ENCODE measurements at regions not wholly inside any gene's neighbourhood (a gene's known extent, or its start where the extent isn't known, plus 50 kb on each side); places are given as distances from the start of the nearest gene placed in this dataset.

- in situ Hi-C loops (cut with MboI; ENCODE audit: low pct_unique_long_range_greater_than_20kb, low sequenced_read_pairs) = no loop called here
Measured at GRCh38 chr1:87497380-87498203, 168.9 kb downstream of the LMO4 start.

GRCh38 chr1:87501738-87502137 lies 173.1 kb downstream of the LMO4 start:
- no peak for DNase-seq
- in situ Hi-C loops (cut with MboI; ENCODE audit: low pct_unique_long_range_greater_than_20kb, low sequenced_read_pairs) = no loop called here

More at GRCh38 chr1:87497380-87498203, 168.9 kb downstream of the LMO4 start:
- no peak for DNase-seq

- DNase-seq = no peak
- in situ Hi-C loops (cut with MboI; ENCODE audit: low pct_unique_long_range_greater_than_20kb, low sequenced_read_pairs) = no loop called here
Measured at GRCh38 chr1:87505391-87505983, 176.8 kb downstream of the LMO4 start.

GRCh38 chr1:87506147-87506546 lies 177.5 kb downstream of the LMO4 start:
- no peak for DNase-seq
- in situ Hi-C loops (cut with MboI; ENCODE audit: low pct_unique_long_range_greater_than_20kb, low sequenced_read_pairs) = no loop called here

- in situ Hi-C loops (cut with MboI; ENCODE audit: low pct_unique_long_range_greater_than_20kb, low sequenced_read_pairs) = no loop called here
- no peak for DNase-seq
Measured at GRCh38 chr1:87508247-87508787, 179.6 kb downstream of the LMO4 start.

GRCh38 chr1:87510540-87510939 lies 181.9 kb downstream of the LMO4 start:
- in situ Hi-C loops (cut with MboI; ENCODE audit: low pct_unique_long_range_greater_than_20kb, low sequenced_read_pairs) = no loop called here
- no peak for DNase-seq

- no peak for DNase-seq
- in situ Hi-C loops (cut with MboI; ENCODE audit: low pct_unique_long_range_greater_than_20kb, low sequenced_read_pairs) = no loop called here
Measured at GRCh38 chr1:87511449-87511848, 182.8 kb downstream of the LMO4 start.

- in situ Hi-C loops (cut with MboI; ENCODE audit: low pct_unique_long_range_greater_than_20kb, low sequenced_read_pairs) = no loop called here
- no peak for DNase-seq
Measured at GRCh38 chr1:87512431-87512830, 183.8 kb downstream of the LMO4 start.

- DNase-seq = no peak
- in situ Hi-C loops (cut with MboI; ENCODE audit: low pct_unique_long_range_greater_than_20kb, low sequenced_read_pairs) = no loop called here
Measured at GRCh38 chr1:87513255-87513654, 184.6 kb downstream of the LMO4 start.

GRCh38 chr1:87513966-87514660 lies 185.4 kb downstream of the LMO4 start:
- in situ Hi-C loops (cut with MboI; ENCODE audit: low pct_unique_long_range_greater_than_20kb, low sequenced_read_pairs) = no loop called here
- DNase-seq = no peak

- in situ Hi-C loops (cut with MboI; ENCODE audit: low pct_unique_long_range_greater_than_20kb, low sequenced_read_pairs) = no loop called here
- no peak for DNase-seq
Measured at GRCh38 chr1:87515781-87516180, 187.1 kb downstream of the LMO4 start.

- DNase-seq = no peak
- in situ Hi-C loops (cut with MboI; ENCODE audit: low pct_unique_long_range_greater_than_20kb, low sequenced_read_pairs) = no loop called here
Measured at GRCh38 chr1:87518794-87519193, 190.1 kb downstream of the LMO4 start.

- DNase-seq = no peak
- in situ Hi-C loops (cut with MboI; ENCODE audit: low pct_unique_long_range_greater_than_20kb, low sequenced_read_pairs) = no loop called here
Measured at GRCh38 chr1:87521452-87521851, 192.8 kb downstream of the LMO4 start.

GRCh38 chr1:87523466-87523865 lies 194.8 kb downstream of the LMO4 start:
- in situ Hi-C loops (cut with MboI; ENCODE audit: low pct_unique_long_range_greater_than_20kb, low sequenced_read_pairs) = no loop called here
- no peak for DNase-seq

GRCh38 chr1:87524021-87524754 lies 195.5 kb downstream of the LMO4 start:
- DNase-seq = no peak
- in situ Hi-C loops (cut with MboI; ENCODE audit: low pct_unique_long_range_greater_than_20kb, low sequenced_read_pairs) = no loop called here

- in situ Hi-C loops (cut with MboI; ENCODE audit: low pct_unique_long_range_greater_than_20kb, low sequenced_read_pairs) = no loop called here
Measured at GRCh38 chr1:87528754-87529517, 200.3 kb downstream of the LMO4 start.

GRCh38 chr1:87530042-87530807 lies 201.5 kb downstream of the LMO4 start:
- in situ Hi-C loops (cut with MboI; ENCODE audit: low pct_unique_long_range_greater_than_20kb, low sequenced_read_pairs) = no loop called here
- DNase-seq = no peak

More at GRCh38 chr1:87528754-87529517, 200.3 kb downstream of the LMO4 start:
- no peak for DNase-seq

GRCh38 chr1:87535551-87535950 lies 206.9 kb downstream of the LMO4 start:
- in situ Hi-C loops (cut with MboI; ENCODE audit: low pct_unique_long_range_greater_than_20kb, low sequenced_read_pairs) = no loop called here
- DNase-seq = no peak
